MG63 (cell line): ENCODE measurements at regions not wholly inside any gene's neighbourhood (a gene's known extent, or its start where the extent isn't known, plus 50 kb on each side); places are given as distances from the start of the nearest gene placed in this dataset.
"Not testable (repeated sequence)": the region's sequence is repeated elsewhere in the genome, so short reads cannot be mapped to it uniquely, and the experiment has no call there.

Source experiments
- DNase-seq: peaks from one replicate; pipeline ENCODE4 v3.0.0-alpha.2; 2020
- H3K27me3 ChIP-seq: fragments of 250-450 bp; sonication (Bioruptor Pico); 2 replicates; pipeline ENCODE4 v1.5.1; 2020; ENCODE audit warnings: mild to moderate bottlenecking, moderate library complexity
- H3K36me3 ChIP-seq: fragments of 250-450 bp; sonication (Bioruptor Pico); 2 replicates; pipeline ENCODE4 v1.5.1; 2020; ENCODE audit warnings: mild to moderate bottlenecking, moderate library complexity
- H3K4me3 ChIP-seq: fragments of 250-450 bp; sonication (Bioruptor Pico); 2 replicates; pipeline ENCODE4 v1.5.1; 2020; ENCODE audit warnings: mild to moderate bottlenecking, moderate library complexity
- H3K9me3 ChIP-seq: fragments of 250-450 bp; sonication (Bioruptor Pico); 2 replicates; pipeline ENCODE4 v1.5.1; 2020; ENCODE audit warnings: mild to moderate bottlenecking, moderate library complexity

- H3K4me3 ChIP-seq, H3K36me3 ChIP-seq, DNase-seq, H3K9me3 ChIP-seq, H3K27me3 ChIP-seq: not testable (repeated sequence)
Observed at GRCh38 chr15:24304747-24305146, 370.8 kb upstream of the NPAP1 start.

DNA sequence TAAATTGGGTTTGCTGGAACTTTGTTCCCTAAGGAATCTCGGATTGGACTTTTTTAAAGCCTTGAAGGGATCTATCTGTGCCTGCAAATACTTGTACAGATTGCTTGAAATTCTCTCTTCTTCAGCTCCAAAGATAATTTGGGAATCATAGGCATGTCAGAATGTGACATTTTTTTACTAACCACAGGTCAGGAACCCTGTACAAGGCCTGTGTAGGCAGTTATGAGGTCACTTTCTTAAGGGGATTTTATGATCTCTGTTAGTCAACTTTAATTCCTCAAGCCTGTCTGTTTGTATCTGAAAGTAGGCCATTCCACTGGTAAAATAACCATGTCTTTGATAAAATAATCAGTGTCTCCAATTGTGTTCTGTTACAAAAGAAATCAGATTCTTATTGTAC is 369.9 kb upstream of the NPAP1 start:
- H3K9me3 ChIP-seq, H3K27me3 ChIP-seq, H3K36me3 ChIP-seq, H3K4me3 ChIP-seq, DNase-seq: not testable (repeated sequence)

DNA sequence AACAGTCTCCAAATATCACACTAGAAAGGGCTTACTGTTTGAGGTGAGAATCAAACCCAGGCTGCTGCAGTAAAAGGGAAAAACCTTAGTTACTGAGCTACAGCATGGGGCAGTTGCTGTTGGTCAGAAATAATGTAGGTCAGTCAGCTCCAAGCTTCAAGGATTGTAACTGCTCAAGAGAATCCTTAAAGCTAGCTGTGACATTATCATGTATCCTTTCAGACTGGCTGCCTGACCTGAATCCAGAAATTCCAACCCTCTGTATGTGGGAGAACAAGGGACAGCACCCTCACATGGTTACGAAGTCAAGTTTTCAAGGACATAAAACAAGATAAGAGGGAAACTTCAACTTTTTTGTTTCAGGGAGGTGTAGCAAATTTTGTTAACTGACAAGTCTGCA is 365.9 kb upstream of the NPAP1 start:
- H3K36me3 ChIP-seq, DNase-seq, H3K9me3 ChIP-seq, H3K4me3 ChIP-seq, H3K27me3 ChIP-seq: not testable (repeated sequence)

- not testable (repeated sequence) for DNase-seq, H3K27me3 ChIP-seq, H3K9me3 ChIP-seq, H3K4me3 ChIP-seq, H3K36me3 ChIP-seq
Observed at GRCh38 chr15:24311692-24312091, 363.9 kb upstream of the NPAP1 start.

DNA sequence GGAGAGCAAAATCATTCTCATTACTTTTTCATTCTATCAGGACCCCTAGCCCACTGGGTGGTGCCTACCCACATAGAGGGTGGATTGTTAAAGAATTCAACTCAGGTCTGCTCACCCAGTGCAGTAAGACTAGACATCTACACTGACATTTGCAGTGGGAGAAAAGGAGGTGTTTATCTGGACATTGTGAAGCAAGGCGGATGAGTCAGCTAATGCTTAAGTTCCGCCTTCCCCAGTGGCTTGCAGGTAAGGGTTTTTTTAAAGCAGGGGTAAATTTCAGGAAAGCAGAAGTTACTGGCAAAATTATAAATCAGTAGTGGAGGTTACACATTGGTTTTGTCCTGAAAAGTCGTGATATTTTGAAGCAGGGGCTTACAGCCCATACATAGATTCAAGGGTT is 359.2 kb upstream of the NPAP1 start:
- H3K4me3 ChIP-seq, DNase-seq, H3K27me3 ChIP-seq, H3K9me3 ChIP-seq, H3K36me3 ChIP-seq: not testable (repeated sequence)

GRCh38 chr15:24318981-24319380 is 356.6 kb upstream of the NPAP1 start:
- no peaks in the 10 kb centered on the region for H3K27me3 ChIP-seq
- no peak for DNase-seq
- H3K4me3 ChIP-seq = no peak overlapping the region
- no peaks in the 10 kb centered on the region for H3K36me3 ChIP-seq
- no peaks in the 10 kb centered on the region for H3K9me3 ChIP-seq

DNA sequence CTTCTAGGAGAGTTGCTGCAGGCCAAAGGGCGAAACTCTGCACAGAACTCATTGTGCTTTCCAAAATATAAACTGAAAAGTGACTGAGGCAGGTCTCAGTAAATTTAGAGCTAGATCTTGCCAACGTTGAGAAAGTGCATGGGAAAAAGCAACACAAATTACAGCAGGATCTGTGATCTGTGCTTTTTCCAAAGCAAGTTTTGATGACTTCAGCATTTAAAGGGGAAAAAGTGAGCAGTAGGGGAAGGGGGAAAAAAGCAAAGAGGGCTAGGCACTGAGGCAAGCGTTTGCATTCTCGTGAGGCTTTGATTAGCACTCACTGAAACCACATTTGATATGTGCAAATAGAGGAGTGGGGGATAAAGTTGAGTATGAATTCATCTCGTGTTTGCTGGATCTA is 351.5 kb upstream of the NPAP1 start:
- not testable (repeated sequence) for DNase-seq, H3K4me3 ChIP-seq, H3K36me3 ChIP-seq, H3K27me3 ChIP-seq, H3K9me3 ChIP-seq

- H3K36me3 ChIP-seq, H3K27me3 ChIP-seq, H3K4me3 ChIP-seq, H3K9me3 ChIP-seq: not testable (repeated sequence)
- peak; percentile 20 for DNase-seq
Observed at GRCh38 chr15:24326513-24326912, 349.1 kb upstream of the NPAP1 start.

DNA sequence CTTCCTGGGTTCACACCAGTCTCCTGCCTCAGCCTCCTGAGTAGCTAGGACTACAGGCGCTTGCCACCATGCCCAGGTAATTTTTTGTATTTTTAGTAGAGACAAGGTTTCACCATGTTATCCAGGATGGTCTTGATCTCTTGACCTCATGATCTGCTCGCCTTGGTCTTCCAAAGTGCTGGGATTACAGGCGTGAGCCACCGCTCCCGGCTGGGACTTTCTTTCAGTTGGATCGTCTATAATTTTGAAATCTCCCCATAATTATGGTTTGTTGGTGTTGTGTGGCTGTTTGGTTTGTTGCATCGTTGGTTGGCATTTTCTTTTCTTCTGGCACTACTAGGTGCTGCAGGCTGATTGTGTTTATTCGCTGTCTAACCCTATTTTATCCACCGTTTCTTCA is 343.6 kb upstream of the NPAP1 start:
- H3K27me3 ChIP-seq, H3K4me3 ChIP-seq: not testable (repeated sequence)

DNA sequence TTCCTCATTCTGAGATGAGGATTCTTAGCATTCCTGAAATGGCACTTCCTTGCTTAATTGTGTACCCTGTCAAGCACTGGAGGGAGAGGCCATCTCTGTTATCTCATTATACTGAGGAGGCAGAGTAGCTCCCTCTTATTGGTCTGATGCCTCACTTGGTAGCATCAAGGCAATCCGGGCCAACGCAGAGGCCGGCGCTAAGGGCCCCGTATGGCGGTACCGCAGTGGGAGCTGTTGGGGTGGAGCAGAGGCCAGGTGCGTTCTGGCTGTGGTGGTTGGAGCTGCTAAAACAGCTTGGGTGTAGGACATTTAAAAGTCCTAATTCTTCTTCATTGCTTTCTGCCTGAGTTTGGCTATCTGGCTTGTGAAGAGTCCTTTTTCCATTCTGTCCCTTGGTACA is 333.7 kb upstream of the NPAP1 start:
- not testable (repeated sequence) for H3K4me3 ChIP-seq, H3K9me3 ChIP-seq, H3K36me3 ChIP-seq, DNase-seq, H3K27me3 ChIP-seq

More for the DNA sequence above, 343.6 kb upstream of the NPAP1 start:
- not testable (repeated sequence) for H3K9me3 ChIP-seq, DNase-seq, H3K36me3 ChIP-seq

DNA sequence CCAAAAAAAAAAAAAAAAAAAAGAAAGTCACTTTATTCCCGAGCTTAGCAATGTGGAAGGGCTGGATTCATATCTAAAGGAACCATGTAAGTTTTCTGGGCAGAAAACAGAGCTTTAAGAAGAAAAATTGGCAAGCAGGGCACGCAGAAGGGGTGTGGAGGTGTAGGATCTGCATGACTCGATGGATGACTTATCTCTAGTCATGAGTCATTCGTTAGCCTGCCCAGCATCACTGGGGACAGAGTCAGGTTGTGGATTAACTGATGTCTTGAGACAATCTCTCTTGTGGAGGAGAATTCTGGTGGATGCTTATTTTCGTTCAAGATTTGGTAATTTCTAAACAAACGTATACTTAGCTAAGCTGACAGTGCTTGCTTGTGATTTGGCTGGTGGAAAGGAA is 322.8 kb upstream of the NPAP1 start:
- H3K27me3 ChIP-seq, H3K36me3 ChIP-seq, H3K4me3 ChIP-seq, H3K9me3 ChIP-seq: not testable (repeated sequence)
- peak; percentile 13 for DNase-seq

DNA sequence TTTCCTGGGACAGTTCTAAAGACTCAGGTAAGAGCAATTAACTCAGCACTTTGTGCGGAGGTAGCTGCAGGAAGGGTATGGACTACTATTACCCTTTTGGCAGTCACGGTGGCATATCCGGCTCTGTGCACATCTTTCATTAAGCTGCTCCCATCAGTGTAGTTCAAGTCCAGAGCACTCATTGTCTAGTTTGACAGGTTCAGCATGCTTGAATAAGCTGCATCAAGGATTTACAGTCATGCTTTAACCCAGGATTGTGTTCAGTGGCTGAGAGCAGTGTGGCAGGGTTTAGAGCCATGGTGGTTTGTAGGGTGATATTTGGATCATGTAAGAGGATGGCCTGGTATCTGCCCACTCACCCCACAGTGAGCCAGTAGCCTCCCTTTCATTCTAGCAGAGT is 294.5 kb upstream of the NPAP1 start:
- DNase-seq, H3K4me3 ChIP-seq, H3K36me3 ChIP-seq, H3K9me3 ChIP-seq, H3K27me3 ChIP-seq: not testable (repeated sequence)

DNA sequence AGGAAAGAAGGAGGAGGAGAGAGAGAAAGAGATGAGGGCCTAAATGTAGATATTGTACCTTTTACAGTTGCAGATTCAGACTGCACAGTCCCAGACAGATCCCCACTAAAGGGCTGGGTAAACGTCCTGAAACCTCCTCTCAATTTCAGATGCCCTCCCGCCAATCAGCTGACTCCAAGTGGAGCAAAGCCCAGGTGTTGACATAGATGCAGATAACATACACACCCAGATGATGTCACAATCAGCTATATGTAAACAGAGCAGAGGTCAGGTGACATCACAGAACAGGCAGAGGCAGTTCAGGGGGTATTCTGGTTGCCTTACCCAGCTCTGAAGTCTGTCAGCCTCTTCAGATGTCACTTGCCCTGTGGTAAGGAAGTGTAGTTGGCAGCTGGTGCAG is 290.3 kb upstream of the NPAP1 start:
- DNase-seq, H3K4me3 ChIP-seq, H3K27me3 ChIP-seq, H3K9me3 ChIP-seq, H3K36me3 ChIP-seq: not testable (repeated sequence)

- no peak for DNase-seq
- H3K9me3 ChIP-seq = no peaks in the 10 kb centered on the region
- no peak overlapping the region for H3K4me3 ChIP-seq
- no peaks in the 10 kb centered on the region for H3K27me3 ChIP-seq
- H3K36me3 ChIP-seq = no peaks in the 10 kb centered on the region
Observed at GRCh38 chr15:24394303-24394702, 281.3 kb upstream of the NPAP1 start.

GRCh38 chr15:24412649-24413048 is 262.9 kb upstream of the NPAP1 start:
- H3K36me3 ChIP-seq, H3K4me3 ChIP-seq, DNase-seq, H3K9me3 ChIP-seq, H3K27me3 ChIP-seq: not testable (repeated sequence)

DNA sequence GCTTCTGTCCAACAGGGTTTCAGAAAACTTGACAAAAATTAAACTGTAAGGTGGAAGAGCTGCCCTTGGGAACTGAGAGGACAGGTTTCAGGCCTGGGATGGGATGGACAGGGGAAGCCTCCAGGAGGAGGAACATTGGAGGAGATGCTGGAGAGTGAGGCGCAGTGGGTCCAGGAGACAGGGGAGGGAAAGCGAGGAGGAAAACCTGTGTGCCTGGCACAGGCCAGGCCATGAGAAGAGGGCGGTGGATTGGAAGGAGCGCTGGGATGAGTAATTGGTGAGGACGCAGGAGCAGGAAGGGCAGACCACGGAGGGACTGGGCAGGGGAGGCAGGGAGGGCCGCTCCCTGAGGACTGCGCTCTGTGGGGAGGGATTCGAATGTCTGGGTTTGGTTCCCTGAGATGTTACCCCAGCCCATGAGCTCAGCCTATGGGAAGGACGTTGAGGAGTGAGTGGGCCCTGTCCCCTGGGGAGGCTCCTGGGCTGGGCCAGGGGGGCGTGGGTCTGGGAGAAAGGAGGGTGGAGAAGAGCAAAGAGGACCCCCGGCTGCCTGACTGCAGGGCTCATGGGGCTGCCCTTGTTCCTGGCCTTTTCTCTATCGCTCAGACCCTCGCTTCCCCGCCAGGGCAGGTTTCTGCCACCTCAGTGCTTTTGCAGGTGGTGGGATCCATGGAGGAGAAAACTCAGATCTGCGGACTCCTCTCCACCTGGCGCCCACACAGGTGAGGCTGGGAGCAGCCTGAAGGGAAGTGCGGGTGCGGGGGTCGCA is 249.1 kb upstream of the NPAP1 start:
- DNase-seq, H3K4me3 ChIP-seq, H3K27me3 ChIP-seq, H3K9me3 ChIP-seq, H3K36me3 ChIP-seq: not testable (repeated sequence)

DNA sequence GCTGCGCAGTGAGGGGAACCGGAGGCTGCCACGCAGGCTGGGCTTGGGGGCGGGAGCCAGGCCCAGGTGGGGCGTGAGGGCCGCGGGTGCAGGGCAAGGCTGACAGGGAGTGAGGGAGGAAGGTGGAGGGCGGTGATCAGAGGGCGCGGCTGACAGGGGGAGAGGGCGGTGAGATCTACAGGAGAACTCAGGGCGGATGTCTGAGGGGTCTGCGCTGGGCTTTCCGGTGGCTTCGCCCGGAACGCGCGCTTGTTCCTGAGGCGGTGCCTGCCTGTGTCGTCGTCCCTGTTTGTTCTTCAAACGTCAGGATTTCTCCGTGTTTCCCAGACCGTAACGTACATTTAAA is 248.5 kb upstream of the NPAP1 start:
- not testable (repeated sequence) for DNase-seq, H3K27me3 ChIP-seq, H3K9me3 ChIP-seq, H3K4me3 ChIP-seq, H3K36me3 ChIP-seq

DNA sequence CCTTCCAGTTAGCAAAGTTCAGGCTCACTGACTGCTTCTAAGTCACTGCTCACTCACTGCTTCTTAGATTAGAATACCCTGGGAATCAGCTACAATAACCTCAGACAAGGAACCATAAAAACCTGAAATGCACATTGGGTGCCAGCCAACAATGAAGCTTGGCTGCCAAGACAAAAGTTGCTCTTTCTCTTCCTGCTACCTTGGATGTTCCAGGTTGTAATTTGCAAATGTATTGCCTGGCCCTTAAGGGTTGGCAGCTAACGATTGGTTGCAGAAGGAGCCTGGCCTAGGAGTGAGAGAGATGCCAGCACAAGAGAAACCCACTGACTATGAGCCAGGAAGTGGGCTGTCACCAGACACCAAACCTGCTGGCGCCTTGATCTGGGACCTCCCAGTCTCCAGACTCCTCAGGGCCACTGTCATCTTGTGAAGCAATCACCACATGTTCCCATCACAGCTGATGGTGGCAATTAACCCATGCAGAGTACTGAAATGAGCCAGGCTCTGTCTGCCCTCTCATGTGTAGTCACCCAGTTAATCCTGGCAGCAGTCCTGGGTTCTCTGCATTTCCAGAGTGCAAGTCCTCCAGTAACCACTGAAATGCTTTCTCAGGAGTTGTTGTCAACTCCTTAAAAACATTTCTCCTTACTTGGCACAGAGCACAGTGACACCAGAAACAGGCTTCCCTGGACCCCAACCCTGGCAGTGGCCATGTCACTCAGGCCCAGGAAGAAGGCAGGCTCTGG is 240.3 kb upstream of the NPAP1 start:
- not testable (repeated sequence) for H3K9me3 ChIP-seq, H3K36me3 ChIP-seq, DNase-seq, H3K27me3 ChIP-seq, H3K4me3 ChIP-seq
